ENCODE measurements at regions not wholly inside any gene's neighbourhood (a gene's known extent, or its start where the extent isn't known, plus 50 kb on each side); places are given as distances from the start of the nearest gene placed in this dataset.

DNA sequence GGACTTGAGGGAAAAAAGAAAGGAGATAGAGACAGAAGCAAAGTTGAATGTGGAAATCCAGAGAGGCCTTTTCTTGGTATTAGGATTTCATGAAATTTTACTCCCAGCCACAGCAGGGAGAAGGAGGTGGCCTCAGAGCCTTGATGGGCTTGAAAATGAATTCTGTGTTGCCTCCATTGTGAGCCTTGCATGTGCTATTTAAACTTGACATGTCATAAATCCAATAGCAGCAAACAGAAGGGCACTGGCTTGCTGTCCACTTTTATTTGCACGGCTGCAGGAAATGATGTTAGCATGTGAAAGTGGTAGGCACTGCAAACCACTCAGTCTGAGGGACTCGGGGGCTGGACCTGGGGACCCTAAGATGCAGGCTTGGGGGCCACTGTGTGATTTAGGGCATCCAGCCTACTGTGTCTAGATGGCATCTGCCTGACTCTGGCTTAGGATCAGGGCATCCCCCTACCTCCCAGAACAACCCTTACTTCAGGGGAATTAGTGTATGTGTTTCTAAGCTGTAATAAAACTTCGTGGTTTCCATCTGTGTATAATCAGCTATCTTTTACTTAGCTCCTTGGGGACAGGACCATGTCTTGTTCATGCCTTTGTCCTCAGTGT is 139.1 kb upstream of the SKOR2 start:
- WGBS (ENCODE audit: insufficient coverage, low coverage, missing lambda C conversion rate): 0% methylated on average over 3 of the region's 3 CpGs

DNA sequence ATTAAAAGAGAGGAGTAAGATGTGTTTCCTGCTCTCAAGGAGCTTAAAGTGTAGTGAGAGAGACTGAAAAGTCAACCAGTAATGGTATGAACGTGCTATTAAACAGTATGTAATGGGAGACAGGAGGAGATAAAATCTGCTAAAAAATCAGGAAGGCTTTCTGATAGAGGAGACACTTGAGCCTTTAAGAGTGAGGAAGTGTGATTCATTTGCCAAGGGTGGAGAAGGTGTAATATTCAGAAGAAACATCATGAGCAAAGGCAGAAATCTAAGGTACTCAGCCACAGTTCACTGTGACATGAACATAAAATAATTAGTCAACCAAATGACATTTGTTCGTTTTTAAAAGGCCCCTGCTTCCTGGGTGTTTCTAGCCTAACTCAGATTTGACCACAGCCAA is 137.8 kb upstream of the SKOR2 start:
- H4K20me1 ChIP-seq (replicated peaks; ENCODE audit: control insufficient read depth, insufficient read depth, low read length): no peaks in the 10 kb centered on the region
- intact Hi-C loops (cut with micrococcal nuclease): no loop called here
- POLR2A ChIA-PET: no interaction called here
- 0% methylated on average over 2 of the region's 2 CpGs for WGBS (ENCODE audit: insufficient coverage, low coverage, missing lambda C conversion rate)
- CTCF ChIA-PET (ENCODE audit: low intra/inter-chr PET ratio): no interaction called here
- H3K9ac ChIP-seq (ENCODE audit: insufficient read depth in 1 of 2, low read depth in 2 of 2, low read length in 2 of 2): no peak overlapping the region
- FAIRE-seq: no peak
- H3K4me2 ChIP-seq (ENCODE audit: insufficient read depth, low read length): no peak overlapping the region
- no peaks in the 10 kb centered on the region for H3K4me1 ChIP-seq (replicated peaks in 1 of 2; ENCODE audit: control insufficient read depth in 2 of 2, insufficient read depth in 2 of 2, low read length in 2 of 2)
- no peaks in the 10 kb centered on the region for H3K79me2 ChIP-seq (ENCODE audit: control insufficient read depth, insufficient read depth, low read length)
- DNase-seq (ENCODE audit: extremely low read depth in 1 of 4, low spot score in 3 of 4): no peak
- H3K27ac ChIP-seq (ENCODE audit: extremely low read depth, low read depth, low read length): no peak overlapping the region
- H2AFZ ChIP-seq (ENCODE audit: low read depth, low read length): no peak overlapping the region
- H3K9me3 ChIP-seq (replicated peaks; ENCODE audit: control insufficient read depth, insufficient read depth, low read depth, low read length): no peaks in the 10 kb centered on the region
- H3K4me3 ChIP-seq: no peak overlapping the region
- no peaks in the 10 kb centered on the region for H3K36me3 ChIP-seq (ENCODE audit: control insufficient read depth, insufficient read depth, low read length)
- in situ Hi-C loops (cut with MboI): no loop called here
- no peak for ATAC-seq
- BruUV-seq (replicated peaks): no TSS peak
- no peaks in the 10 kb centered on the region for H3K9me1 ChIP-seq (ENCODE audit: control insufficient read depth, insufficient read depth, low read length)
- no peaks in the 10 kb centered on the region for H3K27me3 ChIP-seq (ENCODE audit: control insufficient read depth in 2 of 2, insufficient read depth in 2 of 2, low read length in 2 of 2)
- TF ChIP-seq, protein P1, sequence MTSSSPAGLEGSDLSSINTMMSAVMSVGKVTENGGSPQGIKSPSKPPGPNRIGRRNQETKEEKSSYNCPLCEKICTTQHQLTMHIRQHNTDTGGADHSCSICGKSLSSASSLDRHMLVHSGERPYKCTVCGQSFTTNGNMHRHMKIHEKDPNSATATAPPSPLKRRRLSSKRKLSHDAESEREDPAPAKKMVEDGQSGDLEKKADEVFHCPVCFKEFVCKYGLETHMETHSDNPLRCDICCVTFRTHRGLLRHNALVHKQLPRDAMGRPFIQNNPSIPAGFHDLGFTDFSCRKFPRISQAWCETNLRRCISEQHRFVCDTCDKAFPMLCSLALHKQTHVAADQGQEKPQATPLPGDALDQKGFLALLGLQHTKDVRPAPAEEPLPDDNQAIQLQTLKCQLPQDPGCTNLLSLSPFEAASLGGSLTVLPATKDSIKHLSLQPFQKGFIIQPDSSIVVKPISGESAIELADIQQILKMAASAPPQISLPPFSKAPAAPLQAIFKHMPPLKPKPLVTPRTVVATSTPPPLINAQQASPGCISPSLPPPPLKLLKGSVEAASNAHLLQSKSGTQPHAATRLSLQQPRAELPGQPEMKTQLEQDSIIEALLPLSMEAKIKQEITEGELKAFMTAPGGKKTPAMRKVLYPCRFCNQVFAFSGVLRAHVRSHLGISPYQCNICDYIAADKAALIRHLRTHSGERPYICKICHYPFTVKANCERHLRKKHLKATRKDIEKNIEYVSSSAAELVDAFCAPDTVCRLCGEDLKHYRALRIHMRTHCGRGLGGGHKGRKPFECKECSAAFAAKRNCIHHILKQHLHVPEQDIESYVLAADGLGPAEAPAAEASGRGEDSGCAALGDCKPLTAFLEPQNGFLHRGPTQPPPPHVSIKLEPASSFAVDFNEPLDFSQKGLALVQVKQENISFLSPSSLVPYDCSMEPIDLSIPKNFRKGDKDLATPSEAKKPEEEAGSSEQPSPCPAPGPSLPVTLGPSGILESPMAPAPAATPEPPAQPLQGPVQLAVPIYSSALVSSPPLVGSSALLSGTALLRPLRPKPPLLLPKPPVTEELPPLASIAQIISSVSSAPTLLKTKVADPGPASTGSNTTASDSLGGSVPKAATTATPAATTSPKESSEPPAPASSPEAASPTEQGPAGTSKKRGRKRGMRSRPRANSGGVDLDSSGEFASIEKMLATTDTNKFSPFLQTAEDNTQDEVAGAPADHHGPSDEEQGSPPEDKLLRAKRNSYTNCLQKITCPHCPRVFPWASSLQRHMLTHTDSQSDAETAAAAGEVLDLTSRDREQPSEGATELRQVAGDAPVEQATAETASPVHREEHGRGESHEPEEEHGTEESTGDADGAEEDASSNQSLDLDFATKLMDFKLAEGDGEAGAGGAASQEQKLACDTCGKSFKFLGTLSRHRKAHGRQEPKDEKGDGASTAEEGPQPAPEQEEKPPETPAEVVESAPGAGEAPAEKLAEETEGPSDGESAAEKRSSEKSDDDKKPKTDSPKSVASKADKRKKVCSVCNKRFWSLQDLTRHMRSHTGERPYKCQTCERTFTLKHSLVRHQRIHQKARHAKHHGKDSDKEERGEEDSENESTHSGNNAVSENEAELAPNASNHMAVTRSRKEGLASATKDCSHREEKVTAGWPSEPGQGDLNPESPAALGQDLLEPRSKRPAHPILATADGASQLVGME (CRISPR knock-in tag; IDR thresholded peaks at IDR 0.05): no peak
- TF ChIP-seq BACH1 (tag; IDR thresholded peaks at IDR 0.05): no peak
- TF ChIP-seq, protein P2, sequence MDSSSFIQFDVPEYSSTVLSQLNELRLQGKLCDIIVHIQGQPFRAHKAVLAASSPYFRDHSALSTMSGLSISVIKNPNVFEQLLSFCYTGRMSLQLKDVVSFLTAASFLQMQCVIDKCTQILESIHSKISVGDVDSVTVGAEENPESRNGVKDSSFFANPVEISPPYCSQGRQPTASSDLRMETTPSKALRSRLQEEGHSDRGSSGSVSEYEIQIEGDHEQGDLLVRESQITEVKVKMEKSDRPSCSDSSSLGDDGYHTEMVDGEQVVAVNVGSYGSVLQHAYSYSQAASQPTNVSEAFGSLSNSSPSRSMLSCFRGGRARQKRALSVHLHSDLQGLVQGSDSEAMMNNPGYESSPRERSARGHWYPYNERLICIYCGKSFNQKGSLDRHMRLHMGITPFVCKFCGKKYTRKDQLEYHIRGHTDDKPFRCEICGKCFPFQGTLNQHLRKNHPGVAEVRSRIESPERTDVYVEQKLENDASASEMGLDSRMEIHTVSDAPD (CRISPR knock-in tag; IDR thresholded peaks at IDR 0.05): no peak

More for the DNA sequence above, 139.1 kb upstream of the SKOR2 start:
- no peak overlapping the region for H3K4me2 ChIP-seq (ENCODE audit: insufficient read depth, low read length)
- H3K27me3 ChIP-seq (ENCODE audit: control insufficient read depth in 2 of 2, insufficient read depth in 2 of 2, low read length in 2 of 2): no peaks in the 10 kb centered on the region
- H3K9ac ChIP-seq (ENCODE audit: insufficient read depth in 1 of 2, low read depth in 2 of 2, low read length in 2 of 2): no peak overlapping the region
- H3K4me3 ChIP-seq: no peak overlapping the region
- intact Hi-C loops (cut with micrococcal nuclease) (no loop called here), in situ Hi-C loops (cut with MboI) (no loop called here)
- H3K27ac ChIP-seq (ENCODE audit: extremely low read depth, low read depth, low read length): no peak overlapping the region
- ATAC-seq (no peak), FAIRE-seq (no peak), DNase-seq (ENCODE audit: extremely low read depth in 1 of 4, low spot score in 3 of 4) (no peak)
- BruUV-seq (replicated peaks): no TSS peak
- H2AFZ ChIP-seq (ENCODE audit: low read depth, low read length): no peak overlapping the region
- H3K4me1 ChIP-seq (replicated peaks in 1 of 2; ENCODE audit: control insufficient read depth in 2 of 2, insufficient read depth in 2 of 2, low read length in 2 of 2): no peaks in the 10 kb centered on the region
- TF ChIP-seq NONO (IDR thresholded peaks at IDR 0.05; ENCODE audit: low read depth in 2 of 2, low read length in 1 of 2) (no peak), KDM2B (CRISPR knock-in tag; IDR thresholded peaks at IDR 0.05) (no peak), ZNF217 (CRISPR knock-in tag; IDR thresholded peaks at IDR 0.05) (no peak), ZFP1 (CRISPR knock-in tag; IDR thresholded peaks at IDR 0.05) (no peak), SP1 (CRISPR knock-in tag; IDR thresholded peaks at IDR 0.05) (no peak), EWSR1 (IDR thresholded peaks at IDR 0.05; ENCODE audit: borderline replicate concordance, low read depth, partially characterized antibody) (no peak), ZNF408 (CRISPR knock-in tag; IDR thresholded peaks at IDR 0.05; ENCODE audit: low read depth) (no peak), TCF3 (CRISPR knock-in tag; IDR thresholded peaks at IDR 0.05) (no peak), RFX7 (CRISPR knock-in tag; IDR thresholded peaks at IDR 0.05) (no peak), ZNF232 (CRISPR knock-in tag; IDR thresholded peaks at IDR 0.05) (no peak)
- ChIA-PET POLR2A (interaction anchor here (0.7 kb wide), 1 partner anchor 13 kb away, joined by 3 read pairs; no protein-coding TSS in a partner anchor), CTCF (ENCODE audit: low intra/inter-chr PET ratio) (interaction anchor here (0.7 kb wide), 1 partner anchor 15 kb away, joined by 6 read pairs; no protein-coding TSS in a partner anchor)
- no peaks in the 10 kb centered on the region for H4K20me1 ChIP-seq (replicated peaks; ENCODE audit: control insufficient read depth, insufficient read depth, low read length)
- no peaks in the 10 kb centered on the region for H3K9me3 ChIP-seq (replicated peaks; ENCODE audit: control insufficient read depth, insufficient read depth, low read depth, low read length)
- H3K9me1 ChIP-seq (ENCODE audit: control insufficient read depth, insufficient read depth, low read length): no peaks in the 10 kb centered on the region
- no peaks in the 10 kb centered on the region for H3K36me3 ChIP-seq (ENCODE audit: control insufficient read depth, insufficient read depth, low read length)
- no peaks in the 10 kb centered on the region for H3K79me2 ChIP-seq (ENCODE audit: control insufficient read depth, insufficient read depth, low read length)

All from K562 (cell line).